SH-SY5Y (cell line): ENCODE measurements at regions not wholly inside any gene's neighbourhood (a gene's known extent, or its start where the extent isn't known, plus 50 kb on each side); places are given as distances from the start of the nearest gene placed in this dataset.

Source experiments
- GATA2 ChIP-seq: IDR thresholded peaks from 2 replicates; pipeline ENCODE4 v1.6.1; 2011; ENCODE audit warnings: mild to moderate bottlenecking, low read depth, low read length
- GATA3 ChIP-seq: IDR thresholded peaks from 2 replicates; pipeline ENCODE4 v1.6.1; 2011; ENCODE audit warnings: low read depth, mild to moderate bottlenecking, low read length, moderate library complexity

DNA sequence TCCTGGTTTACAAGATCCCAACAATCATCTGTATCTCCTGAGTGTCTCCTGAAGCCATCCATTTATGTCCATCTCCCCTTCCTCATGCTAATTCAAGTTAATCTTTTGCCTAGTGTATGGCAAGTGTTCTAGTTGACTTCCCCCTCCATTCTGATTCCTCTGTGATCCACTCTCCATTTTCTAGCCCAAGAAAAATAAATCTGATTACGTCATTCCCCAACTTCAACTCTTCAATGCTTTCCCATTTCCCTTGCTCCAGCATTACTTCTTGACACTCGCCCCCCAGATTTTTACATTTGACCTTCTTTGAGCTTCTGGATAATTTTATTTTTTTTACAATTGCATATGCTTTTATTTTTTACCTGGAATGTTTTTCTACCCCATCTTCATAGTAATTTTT, 640.8 kb downstream of the TBC1D4 start:
- TF ChIP-seq GATA3 (no peak), GATA2 (no peak)
